SK-N-SH treated with all-trans-retinoic acid at 6 μM for 48 hours (cell line): ENCODE measurements at regions not wholly inside any gene's neighbourhood (a gene's known extent, or its start where the extent isn't known, plus 50 kb on each side); places are given as distances from the start of the nearest gene placed in this dataset.

ENCODE experiments used
- ISL1 ChIP-seq: fragments of 250-450 bp; sonication (Bioruptor Pico); IDR thresholded peaks from 2 replicates; pipeline ENCODE4 v2.1.2; 2022; ENCODE audit warnings: mild to moderate bottlenecking, moderate library complexity
- RARB ChIP-seq: fragments of 250-450 bp; sonication (Bioruptor Pico); IDR thresholded peaks from 2 replicates; pipeline ENCODE4 v1.8.0; 2021; ENCODE audit warnings: mild to moderate bottlenecking, moderate library complexity
- SNAI2 ChIP-seq: fragments of 250-450 bp; sonication (Bioruptor Pico); IDR thresholded peaks from 2 replicates; pipeline ENCODE4 v1.5.0; 2020; ENCODE audit warnings: mild to moderate bottlenecking, moderate library complexity
- TOX ChIP-seq: fragments of 250-450 bp; sonication (Bioruptor Pico); IDR thresholded peaks from 2 replicates; pipeline ENCODE4 v1.8.0; 2021; ENCODE audit warnings: mild to moderate bottlenecking, moderate library complexity, borderline replicate concordance
- ZFP30 ChIP-seq: fragments of 450-650 bp; formaldehyde crosslinking; IDR thresholded peaks from 2 replicates; pipeline ENCODE4 v1.5.0; 2022; ENCODE audit warnings: mild to moderate bottlenecking, moderate library complexity
- ZNF70 ChIP-seq: fragments of 450-650 bp; formaldehyde crosslinking; IDR thresholded peaks from 2 replicates; pipeline ENCODE4 v1.5.0; 2020; ENCODE audit warnings: mild to moderate bottlenecking, moderate library complexity
- TF ChIP-seq, protein P1 (sequence below): fragments of 250-450 bp; sonication (Bioruptor Pico); IDR thresholded peaks from 2 replicates; pipeline ENCODE4 v1.5.1; 2020; ENCODE audit warnings: low read depth, mild to moderate bottlenecking, moderate library complexity
- TF ChIP-seq, protein P2 (sequence below): fragments of 250-450 bp; sonication (Bioruptor Pico); IDR thresholded peaks from 2 replicates; pipeline ENCODE4 v1.8.0; 2020; ENCODE audit warnings: mild to moderate bottlenecking, moderate library complexity, borderline replicate concordance

DNA sequence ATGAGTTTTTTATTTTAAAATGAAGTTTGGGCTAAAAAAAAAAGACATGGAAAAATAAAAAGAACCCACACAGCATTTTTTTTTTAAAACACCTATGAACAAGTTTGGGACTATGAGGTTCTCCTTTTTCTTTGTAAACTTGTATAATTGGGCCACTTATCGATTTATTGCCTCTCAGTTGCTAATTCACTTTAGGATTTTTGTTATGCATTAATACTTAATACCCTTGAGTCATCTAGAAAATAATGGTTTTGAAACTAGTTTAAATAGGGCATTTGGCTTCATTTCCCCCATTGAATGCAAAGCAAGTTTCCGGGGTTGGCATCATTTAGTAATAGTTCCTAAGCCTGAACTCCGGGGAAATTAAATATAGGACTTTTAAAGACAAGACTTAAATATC lies 312.8 kb upstream of the RGS6 start:
- TF ChIP-seq SNAI2 (CRISPR knock-in tag) (no peak), TOX (CRISPR knock-in tag) (no peak), RARB (CRISPR knock-in tag) (no peak), ISL1 (CRISPR knock-in tag) (peak; percentile 56), ZNF70 (CRISPR knock-in tag) (no peak), ZFP30 (CRISPR knock-in tag) (no peak)
- TF ChIP-seq, protein P1, sequence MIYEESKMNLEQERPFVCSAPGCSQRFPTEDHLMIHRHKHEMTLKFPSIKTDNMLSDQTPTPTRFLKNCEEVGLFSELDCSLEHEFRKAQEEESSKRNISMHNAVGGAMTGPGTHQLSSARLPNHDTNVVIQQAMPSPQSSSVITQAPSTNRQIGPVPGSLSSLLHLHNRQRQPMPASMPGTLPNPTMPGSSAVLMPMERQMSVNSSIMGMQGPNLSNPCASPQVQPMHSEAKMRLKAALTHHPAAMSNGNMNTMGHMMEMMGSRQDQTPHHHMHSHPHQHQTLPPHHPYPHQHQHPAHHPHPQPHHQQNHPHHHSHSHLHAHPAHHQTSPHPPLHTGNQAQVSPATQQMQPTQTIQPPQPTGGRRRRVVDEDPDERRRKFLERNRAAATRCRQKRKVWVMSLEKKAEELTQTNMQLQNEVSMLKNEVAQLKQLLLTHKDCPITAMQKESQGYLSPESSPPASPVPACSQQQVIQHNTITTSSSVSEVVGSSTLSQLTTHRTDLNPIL: no peak
- TF ChIP-seq, protein P2, sequence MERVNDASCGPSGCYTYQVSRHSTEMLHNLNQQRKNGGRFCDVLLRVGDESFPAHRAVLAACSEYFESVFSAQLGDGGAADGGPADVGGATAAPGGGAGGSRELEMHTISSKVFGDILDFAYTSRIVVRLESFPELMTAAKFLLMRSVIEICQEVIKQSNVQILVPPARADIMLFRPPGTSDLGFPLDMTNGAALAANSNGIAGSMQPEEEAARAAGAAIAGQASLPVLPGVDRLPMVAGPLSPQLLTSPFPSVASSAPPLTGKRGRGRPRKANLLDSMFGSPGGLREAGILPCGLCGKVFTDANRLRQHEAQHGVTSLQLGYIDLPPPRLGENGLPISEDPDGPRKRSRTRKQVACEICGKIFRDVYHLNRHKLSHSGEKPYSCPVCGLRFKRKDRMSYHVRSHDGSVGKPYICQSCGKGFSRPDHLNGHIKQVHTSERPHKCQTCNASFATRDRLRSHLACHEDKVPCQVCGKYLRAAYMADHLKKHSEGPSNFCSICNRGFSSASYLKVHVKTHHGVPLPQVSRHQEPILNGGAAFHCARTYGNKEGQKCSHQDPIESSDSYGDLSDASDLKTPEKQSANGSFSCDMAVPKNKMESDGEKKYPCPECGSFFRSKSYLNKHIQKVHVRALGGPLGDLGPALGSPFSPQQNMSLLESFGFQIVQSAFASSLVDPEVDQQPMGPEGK: no peak
